HL-60 (cell line): ENCODE measurements at regions not wholly inside any gene's neighbourhood (a gene's known extent, or its start where the extent isn't known, plus 50 kb on each side); places are given as distances from the start of the nearest gene placed in this dataset.

Experiments used
- DNase-seq, 2 experiments: peaks; one replicate each; pipeline ENCODE4 v3.0.0-alpha.2; 2010 to 2020; ENCODE audit warnings: low read depth in 1 of 2, low spot score in 1 of 2
- H3K27ac ChIP-seq: fragments of 250-450 bp; sonication (Bioruptor Pico); replicated peaks from 2 replicates; pipeline ENCODE4 v1.5.1; 2020; ENCODE audit warnings: mild to moderate bottlenecking, moderate library complexity
- H3K27me3 ChIP-seq: fragments of 250-450 bp; sonication (Bioruptor Pico); 2 replicates; pipeline ENCODE4 v1.5.1; 2021; ENCODE audit warnings: mild to moderate bottlenecking, moderate library complexity; ENCODE audit not compliant: insufficient read depth, poor library complexity, severe bottlenecking
- H3K4me3 ChIP-seq: replicated peaks from 2 replicates; pipeline ENCODE4 v1.5.1; 2011; ENCODE audit warnings: mild to moderate bottlenecking, control low read depth, low read length; ENCODE audit not compliant: insufficient read depth
- CTCF ChIP-seq: IDR thresholded peaks from one replicate; pipeline ENCODE4 v1.5.1; 2011; ENCODE audit warnings: low read length, control low read depth, inconsistent platforms; ENCODE audit not compliant: insufficient read depth
- GABPA ChIP-seq: IDR thresholded peaks from 2 replicates; pipeline ENCODE4 v1.6.1; 2012; ENCODE audit warnings: low read depth
- POLR2AphosphoS5 ChIP-seq: IDR thresholded peaks from 2 replicates; pipeline ENCODE4 v1.6.1; 2012; ENCODE audit warnings: low read depth
- SPI1 ChIP-seq: IDR thresholded peaks from 2 replicates; pipeline ENCODE4 v1.6.1; 2012; ENCODE audit warnings: low read depth, mild to moderate bottlenecking, borderline replicate concordance
- TF ChIP-seq, protein P1 (sequence below): IDR thresholded peaks from 2 replicates; pipeline ENCODE4 v1.6.1; 2012; ENCODE audit warnings: low read depth; ENCODE audit not compliant: insufficient replicate concordance

DNA sequence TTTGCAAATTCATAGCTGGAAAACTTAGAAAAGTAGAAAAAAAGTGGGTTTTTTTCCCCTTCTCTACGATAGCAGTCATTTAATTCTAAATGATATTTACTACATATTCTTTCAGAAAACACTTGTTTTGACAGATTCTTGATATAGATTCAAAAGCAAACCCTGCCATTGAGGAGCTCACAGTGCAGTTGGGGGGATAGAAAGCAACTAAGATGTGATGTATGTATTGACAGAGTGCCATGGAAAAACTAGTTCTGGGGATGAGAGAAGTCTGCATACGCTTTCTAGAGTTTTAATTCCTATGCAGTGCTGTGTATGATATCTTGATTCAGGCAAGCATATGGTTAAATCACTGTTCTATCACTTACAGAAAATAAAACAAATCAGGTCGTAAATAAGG, 436.6 kb upstream of the GHITM start:
- TF ChIP-seq GABPA: no peak
- no peak for TF ChIP-seq POLR2AphosphoS5
- no peak for TF ChIP-seq SPI1
- TF ChIP-seq CTCF: no peak
- TF ChIP-seq, protein P1, sequence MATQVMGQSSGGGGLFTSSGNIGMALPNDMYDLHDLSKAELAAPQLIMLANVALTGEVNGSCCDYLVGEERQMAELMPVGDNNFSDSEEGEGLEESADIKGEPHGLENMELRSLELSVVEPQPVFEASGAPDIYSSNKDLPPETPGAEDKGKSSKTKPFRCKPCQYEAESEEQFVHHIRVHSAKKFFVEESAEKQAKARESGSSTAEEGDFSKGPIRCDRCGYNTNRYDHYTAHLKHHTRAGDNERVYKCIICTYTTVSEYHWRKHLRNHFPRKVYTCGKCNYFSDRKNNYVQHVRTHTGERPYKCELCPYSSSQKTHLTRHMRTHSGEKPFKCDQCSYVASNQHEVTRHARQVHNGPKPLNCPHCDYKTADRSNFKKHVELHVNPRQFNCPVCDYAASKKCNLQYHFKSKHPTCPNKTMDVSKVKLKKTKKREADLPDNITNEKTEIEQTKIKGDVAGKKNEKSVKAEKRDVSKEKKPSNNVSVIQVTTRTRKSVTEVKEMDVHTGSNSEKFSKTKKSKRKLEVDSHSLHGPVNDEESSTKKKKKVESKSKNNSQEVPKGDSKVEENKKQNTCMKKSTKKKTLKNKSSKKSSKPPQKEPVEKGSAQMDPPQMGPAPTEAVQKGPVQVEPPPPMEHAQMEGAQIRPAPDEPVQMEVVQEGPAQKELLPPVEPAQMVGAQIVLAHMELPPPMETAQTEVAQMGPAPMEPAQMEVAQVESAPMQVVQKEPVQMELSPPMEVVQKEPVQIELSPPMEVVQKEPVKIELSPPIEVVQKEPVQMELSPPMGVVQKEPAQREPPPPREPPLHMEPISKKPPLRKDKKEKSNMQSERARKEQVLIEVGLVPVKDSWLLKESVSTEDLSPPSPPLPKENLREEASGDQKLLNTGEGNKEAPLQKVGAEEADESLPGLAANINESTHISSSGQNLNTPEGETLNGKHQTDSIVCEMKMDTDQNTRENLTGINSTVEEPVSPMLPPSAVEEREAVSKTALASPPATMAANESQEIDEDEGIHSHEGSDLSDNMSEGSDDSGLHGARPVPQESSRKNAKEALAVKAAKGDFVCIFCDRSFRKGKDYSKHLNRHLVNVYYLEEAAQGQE: no peak
- Histone ChIP-seq H3K27ac (no peak overlapping the region), H3K27me3 (no peaks in the 10 kb centered on the region), H3K4me3 (no peak overlapping the region)
- no peak for DNase-seq

- TF ChIP-seq CTCF: no peak
- no peak for TF ChIP-seq SPI1
- TF ChIP-seq POLR2AphosphoS5: no peak
- TF ChIP-seq GABPA: no peak
- TF ChIP-seq, protein P1: no peak
- Histone ChIP-seq H3K27me3 (no peaks in the 10 kb centered on the region), H3K4me3 (no peak overlapping the region), H3K27ac (no peak overlapping the region)
- DNase-seq: no peak
These were observed 433.2 kb upstream of the GHITM start for GRCh38 chr10:83706120-83706519.

GRCh38 chr10:83706952-83707582, 432.2 kb upstream of the GHITM start:
- H3K4me3 ChIP-seq: no peak overlapping the region
- no peaks in the 10 kb centered on the region for H3K27me3 ChIP-seq
- no peak overlapping the region for H3K27ac ChIP-seq
- DNase-seq: no peak
- no peak for TF ChIP-seq GABPA
- TF ChIP-seq POLR2AphosphoS5: no peak
- TF ChIP-seq, protein P1: no peak
- TF ChIP-seq SPI1: no peak
- TF ChIP-seq CTCF: no peak
